GM23338 (cell line): ENCODE measurements at regions not wholly inside any gene's neighbourhood (a gene's known extent, or its start where the extent isn't known, plus 50 kb on each side); places are given as distances from the start of the nearest gene placed in this dataset.

Source experiments
- ATAC-seq: fragments of 200-7000 bp; cut with Tn5 transposase; 3 replicates; pipeline ENCODE4 v1.9.1; 2020
- DNase-seq: peaks from one replicate; pipeline ENCODE4 v3.0.0-alpha.2; 2015; ENCODE audit warnings: low spot score
- H2AFZ ChIP-seq: fragments of 200-600 bp; sonication (generic); 2 replicates; pipeline ENCODE4 v1.8.0; 2016; ENCODE audit warnings: antibody characterized with exemption, mild to moderate bottlenecking, moderate library complexity
- H3F3A ChIP-seq: fragments of 200-600 bp; sonication (generic); replicated peaks from 2 replicates; pipeline ENCODE4 v1.8.0; 2017; ENCODE audit warnings: antibody characterized with exemption, mixed run types, low read depth
- H3K27ac ChIP-seq: fragments of 200-600 bp; sonication (generic); 2 replicates; pipeline ENCODE4 v1.6.1; 2016; ENCODE audit warnings: low read depth
- H3K27me3 ChIP-seq: fragments of 200-600 bp; sonication (generic); 2 replicates; pipeline ENCODE4 v1.8.0; 2016; ENCODE audit warnings: mild to moderate bottlenecking, mixed run types, moderate library complexity; ENCODE audit not compliant: insufficient read depth
- H3K36me3 ChIP-seq: fragments of 200-600 bp; sonication (generic); 2 replicates; pipeline ENCODE4 v1.8.0; 2016; ENCODE audit warnings: mild to moderate bottlenecking; ENCODE audit not compliant: insufficient read depth
- H3K4me1 ChIP-seq: fragments of 200-600 bp; sonication (generic); 2 replicates; pipeline ENCODE4 v1.8.0; 2016; ENCODE audit warnings: mild to moderate bottlenecking, moderate library complexity; ENCODE audit not compliant: insufficient read depth
- H3K4me2 ChIP-seq: fragments of 200-600 bp; sonication (generic); 2 replicates; pipeline ENCODE4 v1.7.1; 2017; ENCODE audit warnings: mixed run types
- H3K4me3 ChIP-seq: fragments of 200-600 bp; sonication (generic); 2 replicates; pipeline ENCODE4 v1.6.1; 2016; ENCODE audit warnings: mixed run types
- H3K79me2 ChIP-seq: fragments of 200-600 bp; sonication (generic); replicated peaks from 2 replicates; pipeline ENCODE4 v1.8.0; 2017; ENCODE audit warnings: mild to moderate bottlenecking; ENCODE audit not compliant: insufficient read depth
- H3K9me2 ChIP-seq: fragments of 200-600 bp; sonication (generic); 2 replicates; pipeline ENCODE4 v1.8.0; 2017; ENCODE audit not compliant: insufficient read depth
- H4K20me1 ChIP-seq: fragments of 200-600 bp; sonication (generic); replicated peaks from 2 replicates; pipeline ENCODE4 v1.8.0; 2017; ENCODE audit warnings: mild to moderate bottlenecking; ENCODE audit not compliant: insufficient read depth
- H3K27ac Mint-ChIP-seq: 2 replicates; pipeline ENCODE4 v1.8.0; 2020; ENCODE audit warnings: inconsistent platforms, mild to moderate bottlenecking, moderate library complexity, mixed read lengths
- H3K27me3 Mint-ChIP-seq: 3 replicates; pipeline ENCODE4 v1.8.0; 2022; ENCODE audit warnings: low read depth, mild to moderate bottlenecking, moderate library complexity, mixed read lengths, inconsistent platforms; ENCODE audit not compliant: insufficient read depth, poor library complexity
- H3K36me3 Mint-ChIP-seq: 3 replicates; pipeline ENCODE4 v1.8.0; 2021; ENCODE audit warnings: low read depth, mild to moderate bottlenecking, inconsistent platforms, moderate library complexity, mixed read lengths
- H3K4me1 Mint-ChIP-seq: 3 replicates; pipeline ENCODE4 v1.8.0; 2020; ENCODE audit warnings: mild to moderate bottlenecking, inconsistent platforms, mixed read lengths
- H3K4me3 Mint-ChIP-seq: 3 replicates; pipeline ENCODE4 v1.8.0; 2021; ENCODE audit warnings: moderate library complexity, mild to moderate bottlenecking, inconsistent platforms, mixed read lengths
- H3K9me3 Mint-ChIP-seq: 3 replicates; pipeline ENCODE4 v1.8.0; 2020; ENCODE audit warnings: moderate library complexity, mild to moderate bottlenecking, inconsistent platforms, mixed read lengths
- CREB1 ChIP-seq: fragments of 250-450 bp; sonication (Bioruptor Pico); IDR thresholded peaks from 2 replicates; pipeline ENCODE4 v1.5.0; 2020; ENCODE audit warnings: low read depth, mild to moderate bottlenecking, moderate library complexity
- CTCF ChIP-seq, 2 experiments: fragments of 200-600 bp in 1 of 2; sonication (generic) in 1 of 2; conservative IDR thresholded peaks; 2 replicates each; pipeline versions ENCODE4 v1.5.1 to v1.6.1; 2016 to 2017; ENCODE audit warnings: antibody characterized with exemption in 2 of 2, low read depth in 2 of 2, mild to moderate bottlenecking in 2 of 2, moderate library complexity in 1 of 2
- NANOG ChIP-seq: IDR thresholded peaks from 2 replicates; pipeline ENCODE4 v1.6.1; 2016; ENCODE audit warnings: antibody characterized with exemption, borderline replicate concordance
- ZNF462 ChIP-seq: fragments of 250-450 bp; sonication (Bioruptor Pico); IDR thresholded peaks from 2 replicates; pipeline ENCODE4 v1.5.0; 2020; ENCODE audit warnings: mild to moderate bottlenecking, moderate library complexity

- TF ChIP-seq ZNF462 (CRISPR knock-in tag) (no peak), NANOG (no peak), CTCF (conservative IDR thresholded peaks at IDR 0.05; ENCODE audit: low read depth in 2 of 2) (no peak)
Measured at GRCh38 chr12:131250028-131250950, 296.6 kb downstream of the ADGRD1 start (continued).

- Histone ChIP-seq H4K20me1 (no peaks in the 10 kb centered on the region), H2AFZ (no peak overlapping the region), H3K27me3 (no peaks in the 10 kb centered on the region), H3K4me1 (no peaks in the 10 kb centered on the region), H3K4me3 (no peak overlapping the region), H3F3A (no peaks in the 10 kb centered on the region), H3K27ac (no peak overlapping the region), H3K4me2 (no peak overlapping the region), H3K79me2 (no peaks in the 10 kb centered on the region), H3K36me3 (no peaks in the 10 kb centered on the region), H3K9me2 (no peaks in the 10 kb centered on the region)
- no peaks in the 10 kb centered on the region; the same call in 2 of the 3 replicates for H3K36me3 Mint-ChIP-seq
- 0 out of 3 replicates have a peak, but pooled peaks cover 2% of the 10 kb centered on the region for H3K4me1 Mint-ChIP-seq
- H3K9me3 Mint-ChIP-seq, result peaks cover 22% of the 10 kb centered on the region
- H3K27me3 Mint-ChIP-seq, result peaks cover 11% of the 10 kb centered on the region
- DNase-seq, result no peak
- no peak overlapping the region for H3K27ac Mint-ChIP-seq
- no peak for ATAC-seq
- no peak overlapping the region for H3K4me3 Mint-ChIP-seq
- TF ChIP-seq ZNF462 (CRISPR knock-in tag), result no peak
- no peak for TF ChIP-seq NANOG
- no peak for TF ChIP-seq CREB1
Measured at GRCh38 chr12:131250951-131251315, 297.2 kb downstream of the ADGRD1 start.
